Vagina (tissue), 2 donors: ENCODE measurements at regions not wholly inside any gene's neighbourhood (a gene's known extent, or its start where the extent isn't known, plus 50 kb on each side); places are given as distances from the start of the nearest gene placed in this dataset.

Experiments used
- DNase-seq, 2 donors: peaks; one replicate each; pipeline ENCODE4 v3.0.0-alpha.2; 2017; ENCODE audit errors: extremely low spot score in 2 of 2
- H3K27ac ChIP-seq: fragments of 200-600 bp; sonication (generic); one replicate; pipeline ENCODE4 v1.5.1; 2019
- H3K27me3 ChIP-seq: fragments of 200-600 bp; sonication (generic); one replicate; pipeline ENCODE4 v1.5.1; 2019
- H3K36me3 ChIP-seq, 2 donors: fragments of 200-600 bp; sonication (generic); one replicate each; pipeline ENCODE4 v1.5.1; 2017 to 2019
- H3K4me1 ChIP-seq: fragments of 200-600 bp; sonication (generic); one replicate; pipeline ENCODE4 v1.5.1; 2019
- H3K4me3 ChIP-seq, 2 donors: fragments of 200-600 bp; sonication (generic); 1 replicate in 1 of 2; 2 replicates in 1 of 2; pipeline ENCODE4 v1.5.1; 2016 to 2019
- H3K9me3 ChIP-seq: fragments of 200-600 bp; sonication (generic); one replicate; pipeline ENCODE4 v1.5.1; 2019
- POLR2A ChIP-seq, 2 donors: fragments of 450-650 bp; IDR thresholded peaks; one replicate each; pipeline ENCODE4 v1.6.1; 2017; ENCODE audit warnings: antibody characterized with exemption in 2 of 2, mild to moderate bottlenecking in 2 of 2, moderate library complexity in 2 of 2
- POLR2AphosphoS5 ChIP-seq, 2 donors: sonication (generic); formaldehyde crosslinking; IDR thresholded peaks; one replicate each; pipeline ENCODE4 v1.9.0; 2017; ENCODE audit warnings: antibody characterized with exemption in 2 of 2, mild to moderate bottlenecking in 2 of 2, low read depth in 1 of 2; ENCODE audit not compliant: insufficient read depth in 1 of 2
- intact Hi-C: fragments of 100-400 bp; cut with DNase I; formaldehyde crosslinking; loops from one replicate; pipeline ENCODE4 v1.15.1; 2023
- TF ChIP-seq, protein P1 (sequence below), 3 experiments: fragments of 450-650 bp in 2 of 3; fragments of 200-600 bp in 1 of 3; sonication (generic) in 1 of 3; IDR thresholded peaks; one replicate each; pipeline ENCODE4 v1.5.1; 2017 to 2019; ENCODE audit warnings: antibody characterized with exemption in 3 of 3, mild to moderate bottlenecking in 2 of 3, moderate library complexity in 2 of 3

DNA sequence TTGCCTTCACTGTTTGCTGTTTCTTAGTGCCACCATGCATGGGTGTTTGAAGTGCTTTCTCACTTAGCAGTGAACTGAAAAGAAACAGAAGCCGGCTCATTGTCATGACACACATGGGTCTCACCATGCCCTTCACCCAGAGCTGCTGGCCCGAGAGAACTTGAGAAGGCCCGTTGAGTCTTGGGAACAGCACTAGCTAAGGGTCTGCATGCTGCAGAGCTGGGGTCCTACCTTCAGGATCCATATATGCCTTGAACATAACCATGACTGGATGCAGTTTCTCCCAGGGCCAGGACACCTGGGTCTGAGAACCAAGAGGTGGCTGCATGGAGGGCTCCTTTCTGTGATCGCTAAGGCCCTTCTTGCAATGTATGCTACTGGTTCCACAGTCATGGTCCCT is 245.5 kb upstream of the HS6ST1 start:
- Histone ChIP-seq H3K4me1 (peaks cover 19% of the 10 kb centered on the region), H3K4me3 (no peak overlapping the region), H3K27ac (peak overlapping the region; percentile 46), H3K27me3 (no peaks in the 10 kb centered on the region), H3K36me3 (no peaks in the 10 kb centered on the region), H3K9me3 (no peaks in the 10 kb centered on the region)
- TF ChIP-seq POLR2A (IDR thresholded peaks at IDR 0.05) (no peak), POLR2AphosphoS5 (IDR thresholded peaks at IDR 0.05; ENCODE audit: insufficient read depth in 1 of 2, low read depth in 1 of 2) (no peak)
- TF ChIP-seq, protein P1, sequence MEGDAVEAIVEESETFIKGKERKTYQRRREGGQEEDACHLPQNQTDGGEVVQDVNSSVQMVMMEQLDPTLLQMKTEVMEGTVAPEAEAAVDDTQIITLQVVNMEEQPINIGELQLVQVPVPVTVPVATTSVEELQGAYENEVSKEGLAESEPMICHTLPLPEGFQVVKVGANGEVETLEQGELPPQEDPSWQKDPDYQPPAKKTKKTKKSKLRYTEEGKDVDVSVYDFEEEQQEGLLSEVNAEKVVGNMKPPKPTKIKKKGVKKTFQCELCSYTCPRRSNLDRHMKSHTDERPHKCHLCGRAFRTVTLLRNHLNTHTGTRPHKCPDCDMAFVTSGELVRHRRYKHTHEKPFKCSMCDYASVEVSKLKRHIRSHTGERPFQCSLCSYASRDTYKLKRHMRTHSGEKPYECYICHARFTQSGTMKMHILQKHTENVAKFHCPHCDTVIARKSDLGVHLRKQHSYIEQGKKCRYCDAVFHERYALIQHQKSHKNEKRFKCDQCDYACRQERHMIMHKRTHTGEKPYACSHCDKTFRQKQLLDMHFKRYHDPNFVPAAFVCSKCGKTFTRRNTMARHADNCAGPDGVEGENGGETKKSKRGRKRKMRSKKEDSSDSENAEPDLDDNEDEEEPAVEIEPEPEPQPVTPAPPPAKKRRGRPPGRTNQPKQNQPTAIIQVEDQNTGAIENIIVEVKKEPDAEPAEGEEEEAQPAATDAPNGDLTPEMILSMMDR (IDR thresholded peaks at IDR 0.05) = no peak
- no peak for DNase-seq
- intact Hi-C loops = no loop called here

DNA sequence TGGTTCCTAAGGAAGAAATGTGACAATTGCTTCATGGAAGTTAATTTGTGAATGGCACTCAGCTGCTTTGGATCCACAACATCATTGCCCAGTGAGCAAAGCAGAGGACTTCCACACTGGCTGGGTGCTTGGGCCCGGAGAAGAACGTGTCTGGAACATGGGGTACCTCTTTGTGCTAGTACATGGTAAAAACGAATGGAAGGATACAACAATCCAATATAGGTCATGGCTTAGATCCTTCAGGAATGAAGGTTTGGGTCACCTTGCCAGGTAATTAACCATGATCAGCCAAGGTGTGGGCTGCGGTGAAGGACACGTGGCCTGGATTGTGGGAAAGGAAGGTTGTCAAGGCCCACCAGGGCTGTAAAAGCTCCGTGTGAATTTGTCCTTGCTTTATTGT is 245.9 kb upstream of the HS6ST1 start:
- H3K27me3 ChIP-seq = no peaks in the 10 kb centered on the region
- H3K9me3 ChIP-seq = no peaks in the 10 kb centered on the region
- no peak for DNase-seq
- TF ChIP-seq, protein P1 (IDR thresholded peaks at IDR 0.05) = no peak
- TF ChIP-seq POLR2A (IDR thresholded peaks at IDR 0.05) (no peak), POLR2AphosphoS5 (IDR thresholded peaks at IDR 0.05; ENCODE audit: insufficient read depth in 1 of 2, low read depth in 1 of 2) (no peak)
- no peaks in the 10 kb centered on the region for H3K36me3 ChIP-seq
- H3K4me1 ChIP-seq = peaks cover 19% of the 10 kb centered on the region
- intact Hi-C loops = no loop called here
- no peak overlapping the region for H3K4me3 ChIP-seq
- H3K27ac ChIP-seq = no peak overlapping the region

DNA sequence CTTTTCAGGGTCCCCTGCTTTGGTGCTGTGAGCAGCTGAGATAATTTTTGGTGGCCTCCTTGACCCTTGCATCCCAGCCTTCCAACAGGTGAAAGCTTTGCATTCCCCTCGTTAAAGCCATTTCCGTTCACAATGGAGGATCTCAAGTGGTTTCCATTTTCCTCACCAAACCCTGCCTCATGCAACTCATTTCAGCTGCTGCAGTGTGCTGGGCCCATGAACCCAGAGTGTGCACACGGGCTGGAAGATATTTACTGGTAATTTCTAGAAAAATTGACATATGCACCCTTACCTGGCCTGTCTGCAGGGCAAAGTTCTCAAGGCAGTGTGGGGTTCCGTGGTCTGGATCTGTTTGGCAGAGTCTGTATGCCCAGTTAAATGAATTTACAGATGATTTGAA is 246.8 kb upstream of the HS6ST1 start:
- H3K4me3 ChIP-seq = no peak overlapping the region
- H3K27me3 ChIP-seq = no peaks in the 10 kb centered on the region
- TF ChIP-seq, protein P1 (IDR thresholded peaks at IDR 0.05) = no peak
- no peak for TF ChIP-seq POLR2A (IDR thresholded peaks at IDR 0.05)
- no peak for TF ChIP-seq POLR2AphosphoS5 (IDR thresholded peaks at IDR 0.05; ENCODE audit: insufficient read depth in 1 of 2, low read depth in 1 of 2)
- no peaks in the 10 kb centered on the region for H3K36me3 ChIP-seq
- H3K4me1 ChIP-seq = peaks cover 19% of the 10 kb centered on the region
- no peak overlapping the region for H3K27ac ChIP-seq
- no peaks in the 10 kb centered on the region for H3K9me3 ChIP-seq
- no peak for DNase-seq
- intact Hi-C loops = no loop called here

DNA sequence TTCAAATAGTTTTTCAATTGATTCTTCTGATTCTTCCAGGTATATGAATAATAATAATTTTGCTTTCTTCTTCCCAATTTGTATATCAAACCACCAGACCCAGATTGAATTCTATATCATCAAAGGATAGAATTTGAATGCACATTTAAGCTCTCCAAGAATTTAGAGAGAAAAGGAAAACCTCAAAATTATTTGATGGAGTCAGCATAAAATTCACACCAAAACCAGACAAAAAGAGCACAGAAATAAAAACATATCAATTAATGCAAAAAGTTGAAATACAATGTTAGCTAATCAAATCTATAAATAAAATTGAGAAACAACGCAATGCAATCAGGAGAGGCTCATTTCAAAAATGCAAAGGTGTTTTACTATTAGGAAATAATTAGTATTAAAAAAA is 248.0 kb upstream of the HS6ST1 start:
- TF ChIP-seq, protein P1 (IDR thresholded peaks at IDR 0.05) = no peak
- TF ChIP-seq POLR2A (IDR thresholded peaks at IDR 0.05) (no peak), POLR2AphosphoS5 (IDR thresholded peaks at IDR 0.05; ENCODE audit: insufficient read depth in 1 of 2, low read depth in 1 of 2) (no peak)
- intact Hi-C loops = no loop called here
- no peaks in the 10 kb centered on the region for H3K9me3 ChIP-seq
- DNase-seq = no peak
- H3K4me3 ChIP-seq = no peak overlapping the region
- H3K27me3 ChIP-seq = no peaks in the 10 kb centered on the region
- H3K4me1 ChIP-seq = peaks cover 19% of the 10 kb centered on the region
- no peak overlapping the region for H3K27ac ChIP-seq
- H3K36me3 ChIP-seq = no peaks in the 10 kb centered on the region

DNA sequence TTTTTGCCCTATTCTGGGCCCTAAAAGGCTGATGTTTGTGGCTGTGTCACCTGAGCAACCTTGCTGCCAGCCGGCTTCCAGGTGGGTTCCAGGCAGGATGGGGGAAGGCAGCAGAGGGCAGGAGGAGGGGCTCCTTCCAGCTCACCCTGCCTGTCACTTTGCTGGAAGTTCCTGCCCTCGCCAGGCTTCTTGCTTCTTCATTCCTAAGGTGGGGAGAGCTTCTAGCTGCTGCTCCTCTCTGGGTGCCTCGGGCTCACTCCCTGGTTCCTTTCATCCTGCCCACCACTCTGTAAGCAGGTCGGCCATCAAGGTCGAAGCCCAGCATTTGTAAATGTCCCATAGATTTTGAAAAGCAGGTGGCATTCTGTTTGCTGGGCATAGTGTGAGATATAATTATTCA is 249.4 kb upstream of the HS6ST1 start:
- DNase-seq = peak in 1 of 2 donors; percentile 64
- H3K27ac ChIP-seq = no peak overlapping the region
- H3K4me3 ChIP-seq = no peak overlapping the region
- intact Hi-C loops = no loop called here
- H3K4me1 ChIP-seq = peaks cover 9% of the 10 kb centered on the region
- no peaks in the 10 kb centered on the region for H3K36me3 ChIP-seq
- TF ChIP-seq, protein P1 (IDR thresholded peaks at IDR 0.05) = no peak
- TF ChIP-seq POLR2AphosphoS5 (IDR thresholded peaks at IDR 0.05; ENCODE audit: insufficient read depth in 1 of 2, low read depth in 1 of 2) (no peak), POLR2A (IDR thresholded peaks at IDR 0.05) (no peak)
- no peaks in the 10 kb centered on the region for H3K27me3 ChIP-seq
- no peaks in the 10 kb centered on the region for H3K9me3 ChIP-seq
